ENCODE measurements at regions not wholly inside any gene's neighbourhood (a gene's known extent, or its start where the extent isn't known, plus 50 kb on each side); places are given as distances from the start of the nearest gene placed in this dataset.
"Not testable (repeated sequence)": the region's sequence is repeated elsewhere in the genome, so short reads cannot be mapped to it uniquely, and the experiment has no call there.

GRCh38 chr22:49470741-49471503 is 356.8 kb downstream of the BRD1 start:
- DNase-seq: no peak

DNA sequence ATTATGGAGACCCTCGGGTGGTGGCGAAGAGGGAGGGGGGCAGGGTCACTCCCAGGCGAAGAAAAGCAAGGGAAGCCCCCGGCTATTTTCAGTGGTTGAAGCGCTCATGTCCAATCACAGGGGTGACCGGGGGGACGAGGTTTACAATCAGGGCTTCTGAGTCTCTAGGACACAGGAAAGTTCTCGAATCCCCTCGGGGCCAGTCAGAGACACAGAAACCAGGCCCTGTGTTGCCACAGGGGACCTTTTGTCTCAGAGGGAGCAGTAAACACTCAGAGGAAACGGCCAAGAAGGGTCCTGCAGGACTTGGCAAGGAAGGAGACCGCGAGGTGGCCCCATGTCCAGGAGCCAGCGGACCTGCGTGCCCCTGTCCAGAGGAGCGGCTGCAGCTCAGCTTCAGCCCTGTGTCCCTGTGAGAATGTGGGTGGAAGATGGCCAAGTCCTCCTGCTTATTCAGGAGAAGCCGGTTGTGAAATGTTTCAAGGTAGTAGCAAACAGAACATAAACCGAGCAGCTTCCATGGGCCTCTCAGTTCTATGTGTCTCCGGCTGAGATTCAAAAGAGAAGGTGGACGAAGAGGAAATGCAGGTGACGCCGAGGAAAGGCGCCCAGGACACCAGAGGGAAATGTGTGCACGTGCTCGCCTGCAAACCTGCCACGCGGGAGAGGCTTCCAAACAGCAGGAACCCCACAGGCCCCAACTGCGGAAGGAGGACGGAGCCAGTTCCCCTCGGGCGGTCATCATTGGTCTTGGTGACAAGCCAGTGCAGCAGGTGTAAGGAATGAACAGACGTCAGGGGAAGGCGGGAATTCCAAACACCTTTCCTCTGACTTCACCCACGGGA is 357.6 kb downstream of the BRD1 start:
- no peak for DNase-seq

DNA sequence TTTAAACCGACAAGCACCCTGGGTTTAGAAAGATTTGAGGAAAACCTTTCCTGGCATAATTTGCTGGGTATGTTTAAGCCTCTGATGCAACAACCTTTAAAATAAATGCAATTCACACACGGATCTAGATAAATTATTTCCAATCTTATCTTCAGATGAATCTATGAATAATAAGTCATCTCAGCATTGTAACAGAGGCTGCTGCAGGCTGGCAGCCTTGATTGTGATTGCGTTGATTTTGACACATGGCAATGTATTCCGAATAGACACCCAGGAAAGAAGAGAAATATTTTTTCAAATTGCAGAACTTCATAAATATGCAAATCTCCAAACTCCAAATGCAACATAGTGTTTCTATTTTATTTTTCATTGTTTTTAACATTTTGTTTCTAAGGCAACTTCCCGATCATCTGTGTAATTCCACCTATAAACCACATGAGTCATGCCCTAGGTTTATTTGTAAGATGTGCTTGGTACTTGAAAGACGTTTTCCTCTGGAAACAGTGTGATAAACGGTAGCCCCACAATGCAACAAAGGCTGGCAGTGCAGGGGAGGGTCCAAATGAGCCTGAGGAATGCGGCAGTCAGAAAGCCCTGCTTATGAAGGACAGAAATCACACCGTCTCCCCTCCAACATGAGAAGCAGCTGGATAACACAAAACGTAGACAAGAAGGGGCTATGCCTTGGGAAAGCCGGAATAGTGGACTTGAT is 359.0 kb downstream of the BRD1 start:
- DNase-seq: no peak

DNA sequence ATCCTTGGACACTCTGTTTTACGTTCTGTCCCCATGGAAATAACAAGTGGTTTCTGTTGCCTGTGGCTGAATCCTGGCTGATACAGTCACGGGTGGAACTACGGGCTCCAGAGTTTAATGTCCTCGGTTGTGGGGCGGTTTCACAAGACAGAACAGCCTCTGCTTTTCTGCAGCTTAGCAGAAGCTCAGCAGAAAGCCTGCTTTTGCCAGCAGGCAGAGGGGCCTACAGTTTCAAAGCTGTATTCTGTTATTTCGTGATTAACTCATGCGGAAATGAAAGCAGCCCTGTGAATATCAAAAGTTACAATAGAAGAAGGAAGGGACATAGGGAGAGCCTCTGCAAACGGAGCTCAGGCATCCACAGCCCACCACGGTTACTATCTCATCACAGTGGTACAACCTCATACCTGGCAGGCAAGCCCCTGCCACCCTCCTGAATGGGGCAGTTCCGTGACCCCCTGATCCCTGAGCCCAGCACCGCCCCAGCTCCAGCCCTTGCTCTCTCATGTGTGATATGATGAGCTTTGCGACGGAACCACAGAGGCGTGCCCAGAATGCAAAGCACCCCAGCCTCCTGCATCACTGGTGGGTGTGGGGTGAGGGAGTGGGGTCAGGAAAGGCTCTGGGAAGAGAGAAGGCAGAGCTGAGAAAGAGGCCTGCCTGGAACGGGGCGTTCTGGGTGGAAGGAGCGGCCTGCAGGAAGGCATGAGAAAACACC is 360.6 kb downstream of the BRD1 start:
- DNase-seq: no peak

GRCh38 chr22:49464037-49464436 is 363.6 kb downstream of the BRD1 start:
- no peak for DNase-seq

DNA sequence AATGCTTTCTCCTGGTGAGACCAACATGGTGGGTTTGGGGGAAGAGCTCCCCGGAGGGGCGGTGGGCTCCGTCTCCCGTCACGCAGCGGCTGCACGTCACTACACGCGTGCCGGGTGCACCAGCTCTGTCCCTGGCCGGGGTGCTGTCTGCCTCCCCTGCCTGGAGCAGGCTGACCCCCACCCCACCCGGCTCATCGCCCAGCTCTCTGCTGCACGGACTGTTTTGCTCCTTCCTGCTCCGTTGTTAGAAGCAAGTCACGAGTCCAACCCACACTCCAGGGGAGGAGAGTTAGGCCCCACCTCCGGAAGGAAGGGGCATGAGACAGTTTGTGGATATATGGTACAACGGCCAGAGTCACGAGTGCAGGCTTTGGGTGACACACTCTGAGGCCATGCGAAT is 364.9 kb downstream of the BRD1 start:
- DNase-seq: peak in 1 of 5 donors; percentile 50

- no peak for DNase-seq
Observed at GRCh38 chr22:49462291-49462690, 365.4 kb downstream of the BRD1 start.

DNA sequence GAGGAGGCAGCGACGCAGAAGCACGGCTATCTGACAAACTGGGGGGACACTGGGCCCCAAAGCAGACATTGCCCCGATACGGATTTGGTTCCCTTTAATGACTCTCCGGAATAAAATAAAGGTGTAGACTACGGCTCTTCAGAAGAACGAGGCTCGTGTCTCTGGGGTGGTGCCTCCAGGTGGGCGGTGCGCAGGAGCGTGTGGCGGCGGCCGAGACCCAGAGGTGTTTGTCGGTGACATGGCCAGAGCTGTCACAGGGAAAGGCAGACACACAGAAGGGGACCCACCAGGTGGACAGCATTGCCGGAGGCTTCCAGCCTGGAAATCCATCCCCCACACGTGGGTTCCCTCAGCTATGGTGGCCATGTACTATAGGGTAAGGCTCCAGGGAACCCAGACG is 366.0 kb downstream of the BRD1 start:
- DNase-seq: no peak

DNA sequence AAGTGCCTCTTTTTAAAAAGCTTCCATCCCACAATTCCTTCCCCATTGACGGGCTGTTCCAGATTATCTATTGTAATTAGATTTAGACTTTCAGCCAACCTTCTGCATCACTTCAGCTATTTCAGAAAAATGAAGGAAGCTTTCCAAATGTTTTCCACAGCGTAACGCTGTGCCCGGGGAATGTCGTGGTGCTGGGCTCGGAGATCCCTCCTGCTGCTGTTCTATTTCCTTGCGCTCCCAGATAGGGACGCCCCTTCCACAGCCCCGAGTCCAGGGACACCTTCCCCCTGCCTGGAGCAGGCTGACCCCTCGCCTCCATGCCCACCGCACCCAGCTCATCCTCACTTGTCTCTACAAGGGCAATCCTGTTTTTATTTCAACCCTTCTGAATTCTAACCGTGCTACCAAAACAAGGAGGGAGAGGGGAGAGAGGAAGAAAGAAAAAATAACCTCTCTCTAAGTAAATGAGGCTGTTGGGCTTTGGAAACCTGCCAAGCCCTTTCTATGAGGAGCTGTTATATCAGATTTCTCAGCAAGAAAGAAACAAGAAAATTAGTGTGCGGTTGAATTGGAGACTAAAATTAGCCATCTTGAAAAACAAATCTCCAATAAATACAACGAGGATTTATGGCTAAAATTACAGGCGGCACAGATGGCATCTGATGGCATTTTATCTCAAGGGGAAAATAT is 366.9 kb downstream of the BRD1 start:
- no peak for DNase-seq

DNA sequence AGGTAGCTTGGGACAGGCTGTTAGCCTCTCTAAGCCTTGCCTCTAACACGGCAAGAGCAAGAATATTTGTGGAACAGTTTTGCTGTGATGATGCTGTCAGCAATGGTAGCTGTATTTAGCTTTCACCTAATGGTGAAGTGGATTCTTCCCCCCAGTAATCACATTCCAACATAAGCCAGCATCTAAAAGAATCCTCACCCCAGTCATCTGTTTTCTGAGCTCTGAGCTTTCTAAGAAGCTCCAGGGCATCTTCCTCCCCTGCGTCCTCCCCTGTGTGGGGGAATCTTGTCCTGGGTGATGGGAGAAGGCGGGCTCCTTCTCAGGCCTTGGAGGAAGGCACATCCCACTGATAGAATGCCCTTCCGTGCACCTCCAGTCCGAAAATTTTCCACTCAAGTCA is 367.6 kb downstream of the BRD1 start:
- no peak for DNase-seq

DNA sequence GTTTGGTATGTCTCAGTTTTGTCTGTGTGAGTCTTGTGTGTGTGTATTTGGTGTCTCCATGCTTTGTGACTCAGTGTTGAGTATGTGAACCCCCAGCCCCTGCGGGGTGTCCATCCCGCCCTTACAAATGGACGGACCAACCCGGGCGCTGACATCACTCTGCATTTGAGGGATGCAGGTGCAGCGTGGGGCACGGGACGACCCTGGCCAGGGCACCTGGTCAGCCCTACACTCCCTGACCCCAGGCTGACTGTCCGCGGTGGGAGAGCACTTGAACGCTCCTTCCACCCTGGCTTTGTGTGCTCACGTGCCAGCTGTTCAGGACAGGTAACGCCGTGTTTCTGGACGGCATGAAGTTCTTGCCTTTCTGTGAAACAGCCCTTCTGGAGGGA is 369.0 kb downstream of the BRD1 start:
- DNase-seq: no peak

- no peak for DNase-seq
Observed at GRCh38 chr22:49457946-49458707, 369.5 kb downstream of the BRD1 start.

DNA sequence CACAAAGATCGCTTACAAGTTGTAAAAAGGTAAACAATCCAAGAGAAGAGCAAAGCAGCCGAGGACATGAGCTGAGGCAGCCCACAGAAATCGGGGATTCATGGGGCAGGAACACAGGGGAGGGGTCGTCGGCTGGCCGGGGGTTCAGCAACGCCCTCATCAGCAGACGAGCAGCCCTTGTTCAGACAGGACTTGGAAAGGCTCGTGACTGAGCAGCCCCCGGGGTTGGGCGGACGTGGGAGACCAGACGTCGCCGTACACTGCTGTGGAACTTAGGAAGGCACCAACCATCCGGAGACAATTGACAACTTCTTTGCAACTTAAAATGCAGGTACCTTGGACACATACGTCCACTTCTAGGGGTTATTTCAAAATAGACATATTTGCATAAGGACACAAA is 370.5 kb downstream of the BRD1 start:
- no peak for DNase-seq

GRCh38 chr22:49455595-49455994 is 372.1 kb downstream of the BRD1 start:
- no peak for DNase-seq

DNA sequence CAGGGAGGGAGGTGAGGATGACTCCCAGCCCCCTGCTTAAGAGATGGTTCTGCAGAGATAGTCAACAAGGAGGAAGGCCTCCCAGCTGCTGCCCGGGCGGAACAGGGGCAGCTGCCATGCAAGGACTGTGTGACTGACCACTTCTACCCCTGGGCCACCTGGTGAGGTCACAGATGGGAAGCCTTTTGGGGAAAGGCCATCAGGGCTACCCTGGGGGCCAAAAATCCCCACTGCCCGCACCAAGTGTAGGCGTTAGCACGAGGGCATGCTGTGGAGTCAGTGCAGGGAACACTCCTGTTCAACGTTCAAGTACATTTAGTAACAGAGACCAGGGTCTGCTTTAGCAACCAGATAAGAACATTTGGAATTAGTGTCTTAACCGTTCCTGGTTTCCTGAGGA is 372.9 kb downstream of the BRD1 start:
- no peak for DNase-seq

DNA sequence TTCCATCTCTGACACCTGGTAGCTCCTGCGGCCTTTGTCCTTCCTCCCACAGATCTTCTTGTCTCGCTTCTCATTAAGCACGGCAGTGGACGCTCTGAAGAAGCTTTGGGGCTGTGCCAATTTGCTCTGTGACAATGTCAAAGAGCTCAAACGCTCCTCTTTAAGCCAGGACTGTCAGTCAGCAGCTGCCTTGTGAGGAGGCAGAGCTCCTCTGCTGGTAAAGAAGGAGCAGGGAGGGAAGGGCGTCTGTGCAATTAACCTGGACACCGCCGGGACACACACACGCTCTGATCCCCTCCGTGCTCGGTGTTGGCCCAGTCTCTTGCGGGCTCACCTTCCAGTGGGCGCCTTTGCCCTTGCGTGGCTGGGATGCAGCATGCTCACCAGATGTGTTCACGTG is 373.9 kb downstream of the BRD1 start:
- no peak for DNase-seq

GRCh38 chr22:49453019-49453418 is 374.7 kb downstream of the BRD1 start:
- DNase-seq: not testable (repeated sequence)

GRCh38 chr22:49452362-49452946 is 375.2 kb downstream of the BRD1 start:
- DNase-seq: no peak

GRCh38 chr22:49451070-49451840 is 376.4 kb downstream of the BRD1 start:
- no peak for DNase-seq

GRCh38 chr22:49450498-49450897 is 377.2 kb downstream of the BRD1 start:
- DNase-seq: no peak
